ENCODE measurements at regions not wholly inside any gene's neighbourhood (a gene's known extent, or its start where the extent isn't known, plus 50 kb on each side); places are given as distances from the start of the nearest gene placed in this dataset.
A peak's percentile ranks its signal among the peaks of the same experiment; 100 is the strongest.

DNA sequence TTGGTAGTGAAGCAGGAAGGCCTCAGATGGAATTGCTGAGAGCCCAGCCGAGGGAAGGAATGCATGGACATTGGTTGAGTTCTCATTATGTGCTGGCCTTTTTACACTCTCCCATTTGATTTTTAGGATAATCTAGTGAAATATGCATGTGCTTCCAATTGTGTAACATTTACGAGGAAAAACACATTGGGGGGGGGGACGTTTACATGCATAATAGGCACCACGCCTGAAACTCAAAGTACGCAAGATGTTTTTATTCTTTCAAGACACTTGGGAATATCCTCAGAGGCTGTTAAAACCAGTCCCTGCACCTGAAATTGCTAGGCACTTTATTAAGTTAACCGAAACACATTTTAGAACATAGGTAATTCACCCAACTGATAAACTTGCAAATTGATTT lies 118.5 kb upstream of the CDH4 start:
- Histone ChIP-seq H3K9ac (ENCODE audit: extremely low read depth, low read length, poor library complexity, severe bottlenecking) (no peak overlapping the region), H3K9me3 (ENCODE audit: control insufficient read depth, low read length) (no peaks in the 10 kb centered on the region), H3K27me3 (ENCODE audit: control insufficient read depth, insufficient read depth, low read length, poor library complexity, severe bottlenecking) (peaks cover 14% of the 10 kb centered on the region), H3K36me3 (ENCODE audit: control insufficient read depth, insufficient read depth, low read length) (no peaks in the 10 kb centered on the region), H3K4me1 (ENCODE audit: control insufficient read depth, insufficient read depth, low read length) (peaks cover 6% of the 10 kb centered on the region), H3K27ac (ENCODE audit: low read depth, low read length) (no peak overlapping the region), H3K4me3 (ENCODE audit: low read length) (no peak overlapping the region)
- WGBS, 2 experiments (ENCODE audit: insufficient coverage in 1 of 2, insufficient read length in 1 of 2), result 83 to 93% methylated on average over 6 of the region's 6 CpGs
- H3K27me3 Mint-ChIP-seq (ENCODE audit: insufficient read depth), result peaks cover 97% of the 10 kb centered on the region
- TF ChIP-seq, protein P1, sequence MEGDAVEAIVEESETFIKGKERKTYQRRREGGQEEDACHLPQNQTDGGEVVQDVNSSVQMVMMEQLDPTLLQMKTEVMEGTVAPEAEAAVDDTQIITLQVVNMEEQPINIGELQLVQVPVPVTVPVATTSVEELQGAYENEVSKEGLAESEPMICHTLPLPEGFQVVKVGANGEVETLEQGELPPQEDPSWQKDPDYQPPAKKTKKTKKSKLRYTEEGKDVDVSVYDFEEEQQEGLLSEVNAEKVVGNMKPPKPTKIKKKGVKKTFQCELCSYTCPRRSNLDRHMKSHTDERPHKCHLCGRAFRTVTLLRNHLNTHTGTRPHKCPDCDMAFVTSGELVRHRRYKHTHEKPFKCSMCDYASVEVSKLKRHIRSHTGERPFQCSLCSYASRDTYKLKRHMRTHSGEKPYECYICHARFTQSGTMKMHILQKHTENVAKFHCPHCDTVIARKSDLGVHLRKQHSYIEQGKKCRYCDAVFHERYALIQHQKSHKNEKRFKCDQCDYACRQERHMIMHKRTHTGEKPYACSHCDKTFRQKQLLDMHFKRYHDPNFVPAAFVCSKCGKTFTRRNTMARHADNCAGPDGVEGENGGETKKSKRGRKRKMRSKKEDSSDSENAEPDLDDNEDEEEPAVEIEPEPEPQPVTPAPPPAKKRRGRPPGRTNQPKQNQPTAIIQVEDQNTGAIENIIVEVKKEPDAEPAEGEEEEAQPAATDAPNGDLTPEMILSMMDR (conservative IDR thresholded peaks at IDR 0.05), result no peak
- peaks cover 12% of the 10 kb centered on the region for H3K4me1 Mint-ChIP-seq
- H3K9me3 Mint-ChIP-seq, result no peaks in the 10 kb centered on the region
- H3K36me3 Mint-ChIP-seq (ENCODE audit: low read depth), result no peaks in the 10 kb centered on the region
- H3K4me3 Mint-ChIP-seq, result no peak overlapping the region
- no peak overlapping the region for H3K27ac Mint-ChIP-seq
- DNase-seq, result no peak

DNA sequence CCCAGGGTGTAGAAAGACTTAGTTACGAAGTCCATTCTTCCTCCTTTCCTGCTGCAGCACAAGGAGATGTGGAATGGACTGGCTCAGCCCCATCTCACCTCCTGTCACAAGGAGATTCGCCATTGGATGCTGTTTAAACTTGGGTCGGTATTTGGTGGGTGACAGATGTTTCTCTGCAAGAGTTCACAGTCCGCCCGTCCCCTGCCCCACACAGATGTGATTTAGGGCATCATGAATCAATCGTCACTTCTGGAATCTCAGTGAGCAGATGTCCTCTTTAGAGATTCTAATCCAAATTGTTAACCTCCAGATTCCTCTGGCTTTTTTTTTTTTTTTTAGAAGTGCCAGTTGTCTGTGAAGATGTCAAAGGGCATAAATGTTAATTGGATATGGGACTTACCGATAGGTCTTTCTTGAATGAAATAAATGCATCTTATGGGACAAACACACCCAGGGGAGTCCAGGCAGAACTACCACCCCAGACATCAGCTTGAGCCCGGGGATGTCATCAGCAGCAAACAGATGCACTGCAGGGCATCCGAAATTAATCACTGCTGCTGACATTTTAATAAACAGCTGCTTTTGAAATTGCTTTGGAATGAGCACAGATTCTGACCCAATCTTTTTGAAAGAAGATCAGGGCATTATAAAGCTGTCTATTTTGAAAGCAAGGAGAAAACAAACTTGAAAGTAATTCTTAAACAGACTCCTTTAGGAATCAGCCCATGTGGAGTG lies 117.6 kb upstream of the CDH4 start:
- H3K9me3 ChIP-seq (ENCODE audit: control insufficient read depth, low read length), result no peaks in the 10 kb centered on the region
- peaks cover 97% of the 10 kb centered on the region for H3K27me3 Mint-ChIP-seq (ENCODE audit: insufficient read depth)

DNA sequence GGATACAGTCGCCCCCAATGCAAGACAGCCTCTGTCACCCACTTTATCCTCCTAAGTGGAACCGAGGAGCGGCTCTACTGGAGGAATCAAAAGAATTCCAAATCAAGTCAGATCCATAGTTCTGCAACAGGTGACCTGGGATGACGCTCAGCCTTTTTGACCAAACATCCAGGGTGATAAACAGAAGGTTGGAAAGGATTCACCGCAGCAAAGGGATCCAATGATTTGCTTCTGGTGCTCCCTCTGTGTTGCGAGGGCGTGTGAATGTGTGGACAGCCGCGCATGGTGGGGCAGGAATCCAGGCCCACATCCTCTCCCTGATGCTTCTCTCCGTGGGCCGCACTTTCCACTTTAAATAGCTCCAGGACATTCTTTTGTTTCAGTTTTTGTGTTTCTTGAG lies 116.8 kb upstream of the CDH4 start:
- DNase-seq, result no peak
- no peak overlapping the region for H3K9ac ChIP-seq (ENCODE audit: extremely low read depth, low read length, poor library complexity, severe bottlenecking)
- peaks cover 27% of the 10 kb centered on the region for H3K27me3 ChIP-seq (ENCODE audit: control insufficient read depth, insufficient read depth, low read length, poor library complexity, severe bottlenecking)
- Mint-ChIP-seq H3K4me3 (no peak overlapping the region), H3K9me3 (no peaks in the 10 kb centered on the region), H3K27me3 (ENCODE audit: insufficient read depth) (peaks cover 98% of the 10 kb centered on the region), H3K4me1 (peaks cover 12% of the 10 kb centered on the region), H3K27ac (no peak overlapping the region), H3K36me3 (ENCODE audit: low read depth) (no peaks in the 10 kb centered on the region)
- no peaks in the 10 kb centered on the region for H3K36me3 ChIP-seq (ENCODE audit: control insufficient read depth, insufficient read depth, low read length)
- H3K27ac ChIP-seq (ENCODE audit: low read depth, low read length), result peak overlapping the region; percentile 45
- peaks cover 6% of the 10 kb centered on the region for H3K4me1 ChIP-seq (ENCODE audit: control insufficient read depth, insufficient read depth, low read length)
- H3K4me3 ChIP-seq (ENCODE audit: low read length), result no peak overlapping the region
- TF ChIP-seq, protein P1 (conservative IDR thresholded peaks at IDR 0.05), result no peak
- 95 to 96% methylated on average over 6 to 11 of the region's 11 CpGs for WGBS, 2 experiments (ENCODE audit: insufficient coverage in 1 of 2, insufficient read length in 1 of 2)
- no peaks in the 10 kb centered on the region for H3K9me3 ChIP-seq (ENCODE audit: control insufficient read depth, low read length)

More for the DNA sequence above, 117.6 kb upstream of the CDH4 start:
- Histone ChIP-seq H3K9ac (ENCODE audit: extremely low read depth, low read length, poor library complexity, severe bottlenecking) (no peak overlapping the region), H3K27ac (ENCODE audit: low read depth, low read length) (no peak overlapping the region), H3K36me3 (ENCODE audit: control insufficient read depth, insufficient read depth, low read length) (no peaks in the 10 kb centered on the region), H3K27me3 (ENCODE audit: control insufficient read depth, insufficient read depth, low read length, poor library complexity, severe bottlenecking) (peaks cover 22% of the 10 kb centered on the region), H3K4me1 (ENCODE audit: control insufficient read depth, insufficient read depth, low read length) (peaks cover 6% of the 10 kb centered on the region), H3K4me3 (ENCODE audit: low read length) (no peak overlapping the region)
- H3K4me1 Mint-ChIP-seq, result peaks cover 12% of the 10 kb centered on the region
- DNase-seq, result no peak
- TF ChIP-seq, protein P1 (conservative IDR thresholded peaks at IDR 0.05), result no peak
- no peaks in the 10 kb centered on the region for H3K36me3 Mint-ChIP-seq (ENCODE audit: low read depth)
- H3K9me3 Mint-ChIP-seq, result no peaks in the 10 kb centered on the region
- 64 to 86% methylated on average over 6 to 9 of the region's 9 CpGs for WGBS, 2 experiments (ENCODE audit: insufficient coverage in 1 of 2, insufficient read length in 1 of 2)
- no peak overlapping the region for H3K4me3 Mint-ChIP-seq
- H3K27ac Mint-ChIP-seq, result no peak overlapping the region

All from endodermal cell (in vitro differentiated cells).